Activated CD4-positive, alpha-beta T cell treated with anti-CD3 and anti-CD28 coated beads, Interleukin-2, amount 50 U/mL, for 16 hours (primary cell): ENCODE measurements at regions not wholly inside any gene's neighbourhood (a gene's known extent, or its start where the extent isn't known, plus 50 kb on each side); places are given as distances from the start of the nearest gene placed in this dataset.

Source experiments
- DNase-seq: peaks from one replicate; pipeline ENCODE4 v3.0.0-alpha.2; 2020

DNA sequence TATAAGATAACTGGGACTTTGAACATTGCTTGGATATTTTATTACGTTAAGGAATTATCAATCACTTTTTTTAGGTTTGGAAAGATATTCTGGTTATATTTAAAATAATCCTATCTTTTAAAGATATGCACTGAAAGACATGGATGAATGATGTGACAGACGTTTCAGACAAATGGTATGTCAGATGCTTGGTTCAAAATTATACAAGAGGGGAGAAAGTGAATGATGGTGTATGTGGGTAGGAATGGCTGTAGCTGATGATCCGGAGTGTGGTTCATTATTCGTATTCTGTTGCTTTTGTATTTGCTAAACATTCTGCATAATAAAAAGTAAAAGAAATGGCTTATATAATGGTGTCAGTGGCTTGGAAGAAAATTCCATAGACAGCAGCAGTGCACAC is 51.0 kb upstream of the SNRPB2 start:
- DNase-seq, result no peak

DNA sequence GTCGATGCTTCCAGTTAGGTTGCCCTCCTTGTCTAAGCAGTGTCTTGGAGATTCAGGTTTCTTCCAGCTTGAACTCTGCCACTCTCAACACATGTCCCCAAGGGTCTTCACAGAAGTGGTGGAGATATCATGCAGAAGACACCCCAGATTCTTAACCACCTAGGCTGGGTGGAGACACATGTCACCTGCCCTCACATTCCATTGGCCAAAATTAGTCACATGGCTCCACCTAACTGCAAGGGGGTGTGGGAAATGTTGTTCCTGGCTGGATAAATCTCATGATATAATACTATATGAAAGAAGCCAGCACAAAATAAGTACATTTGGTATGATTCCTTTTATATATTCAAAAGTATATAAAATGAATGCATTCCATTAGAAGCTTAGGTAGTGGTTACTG is 52.9 kb upstream of the SNRPB2 start:
- DNase-seq, result no peak

DNA sequence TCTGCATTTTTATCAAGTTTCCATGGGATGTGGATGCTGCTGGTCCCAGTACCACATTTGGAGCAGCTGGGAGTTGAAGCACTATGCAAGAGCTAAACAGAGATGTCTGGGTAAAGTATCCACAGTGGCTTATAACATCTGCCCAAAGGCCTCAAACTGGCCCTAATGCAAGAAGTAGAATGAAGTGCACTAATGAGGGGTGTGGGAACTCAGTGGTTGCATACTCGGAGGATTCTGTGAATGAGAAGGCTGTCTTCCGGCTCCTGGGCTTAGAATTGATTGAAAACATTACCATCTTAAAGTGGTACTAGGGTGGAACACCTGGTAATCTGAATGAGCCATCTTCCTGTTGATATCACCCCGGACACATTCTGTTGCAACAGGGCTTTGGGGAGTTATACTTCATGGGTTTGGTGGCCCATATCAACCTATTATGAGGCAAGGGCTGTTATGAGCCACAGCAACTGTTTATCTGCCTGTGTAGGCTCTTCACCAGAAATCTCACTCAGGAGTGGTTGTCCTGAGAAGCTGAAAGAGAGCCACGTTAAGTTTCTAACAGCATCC is 54.7 kb upstream of the SNRPB2 start:
- DNase-seq, result peak; percentile 67

DNA sequence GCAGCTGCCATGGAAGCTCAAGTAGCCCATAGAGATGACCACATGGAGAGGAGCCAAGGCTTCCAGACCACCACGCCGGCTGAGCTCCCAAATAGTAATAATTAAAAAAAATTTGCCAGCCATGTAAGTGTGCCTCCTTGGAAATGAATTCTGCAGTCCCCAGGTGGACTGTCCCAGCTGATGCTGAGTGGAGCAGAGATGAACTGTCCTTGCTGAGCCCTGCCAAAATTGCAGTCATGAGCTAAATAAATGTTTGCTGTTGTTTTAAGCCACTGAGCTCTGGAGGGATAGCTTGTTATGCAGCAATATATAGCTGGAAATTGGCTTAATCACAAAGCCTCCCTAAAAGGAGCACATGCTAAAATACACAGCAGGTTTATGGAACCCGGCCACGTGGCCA is 55.6 kb upstream of the SNRPB2 start:
- no peak for DNase-seq

DNA sequence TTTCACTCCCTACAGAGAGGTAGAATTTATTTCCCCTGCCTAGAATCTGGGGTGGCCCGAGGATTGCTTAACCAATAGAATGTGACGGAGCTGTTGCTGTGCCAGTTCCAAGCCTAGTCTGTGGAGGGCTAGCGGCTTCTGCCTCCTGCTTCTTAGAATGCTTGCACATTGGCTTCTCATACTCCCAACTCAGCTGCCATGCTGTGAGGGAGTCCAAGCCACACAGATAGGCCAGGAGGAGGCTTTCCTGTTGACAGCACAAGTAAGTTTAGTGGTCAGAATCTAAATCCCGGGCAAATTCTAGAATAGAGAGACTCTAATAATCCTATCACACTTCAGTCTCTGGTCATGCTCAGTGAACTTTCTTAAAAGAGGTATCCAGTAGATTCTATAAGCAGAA is 57.5 kb upstream of the SNRPB2 start:
- no peak for DNase-seq

DNA sequence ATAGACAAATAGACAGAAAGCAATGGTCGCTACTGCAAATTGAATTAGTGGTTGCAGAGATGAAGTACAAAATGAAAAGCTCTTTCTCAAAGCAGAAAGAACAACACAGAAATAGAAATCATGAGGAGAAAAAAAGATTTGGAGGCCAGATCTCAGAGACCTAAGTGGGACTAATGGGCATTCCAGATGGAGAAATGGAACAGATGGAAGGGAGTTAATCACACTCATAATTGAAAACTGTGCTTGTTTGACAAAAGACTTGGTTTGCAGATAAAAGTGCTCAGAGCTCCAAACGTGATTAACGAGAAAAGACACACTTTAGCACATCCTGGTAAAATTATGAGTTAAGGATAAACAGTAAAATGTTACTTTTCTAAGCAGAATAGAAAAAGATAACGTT is 58.1 kb upstream of the SNRPB2 start:
- no peak for DNase-seq

DNA sequence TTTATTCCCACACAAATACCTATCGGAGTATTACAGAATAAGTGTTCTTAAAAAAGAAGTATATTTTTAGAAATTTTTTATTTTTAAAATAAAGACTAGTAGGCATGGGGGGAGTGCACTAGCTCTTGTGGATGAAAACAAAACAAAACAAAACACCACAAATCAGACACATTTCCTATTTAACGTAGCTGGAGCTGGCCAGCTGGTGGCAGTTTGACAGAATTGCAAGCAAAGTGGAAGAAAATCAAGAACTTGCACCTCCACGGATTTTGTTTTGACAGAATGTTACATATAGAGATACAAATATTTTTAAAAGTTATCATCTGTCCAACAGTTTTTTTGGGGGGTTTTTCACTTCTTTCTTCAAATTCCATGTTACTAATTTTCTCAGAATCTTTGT is 63.6 kb upstream of the SNRPB2 start:
- no peak for DNase-seq

DNA sequence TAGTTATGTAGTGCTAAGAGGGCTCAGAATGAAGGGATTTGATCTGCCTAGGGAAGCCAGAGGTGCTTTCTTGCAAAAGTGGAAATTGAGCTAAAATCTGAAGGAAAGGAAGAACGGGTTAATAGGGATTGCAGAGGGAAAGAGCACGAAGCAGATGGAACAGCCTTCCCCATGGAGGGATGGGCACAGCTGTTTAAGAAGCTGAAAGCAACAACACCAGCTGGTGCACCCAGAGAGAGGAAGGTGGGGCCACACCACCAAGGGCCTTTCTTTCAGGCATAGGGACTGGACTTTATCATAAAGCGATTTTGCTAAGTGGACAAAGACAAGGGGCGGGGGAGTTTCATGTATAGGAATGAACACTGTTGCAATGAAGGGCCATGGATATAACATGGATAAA is 65.8 kb upstream of the SNRPB2 start:
- DNase-seq, result no peak

DNA sequence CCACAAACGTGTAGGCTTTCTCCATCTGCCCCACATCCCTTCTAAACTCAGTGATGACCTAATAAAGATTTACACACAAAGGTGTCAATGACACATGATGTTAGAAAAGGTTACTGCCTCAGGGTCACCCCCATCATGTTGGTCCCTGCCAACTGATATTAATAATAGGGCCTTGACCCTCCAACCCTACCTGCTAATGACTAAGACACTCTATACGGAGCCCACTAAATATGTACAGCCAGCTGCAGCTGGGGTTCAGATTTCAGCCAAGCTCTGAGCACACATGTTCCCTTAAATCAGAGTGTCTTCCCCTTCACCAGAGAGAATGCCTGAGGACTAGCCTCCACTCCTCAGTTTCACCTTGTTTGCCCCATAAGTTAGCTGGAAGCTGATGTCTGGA is 67.4 kb upstream of the SNRPB2 start:
- no peak for DNase-seq

DNA sequence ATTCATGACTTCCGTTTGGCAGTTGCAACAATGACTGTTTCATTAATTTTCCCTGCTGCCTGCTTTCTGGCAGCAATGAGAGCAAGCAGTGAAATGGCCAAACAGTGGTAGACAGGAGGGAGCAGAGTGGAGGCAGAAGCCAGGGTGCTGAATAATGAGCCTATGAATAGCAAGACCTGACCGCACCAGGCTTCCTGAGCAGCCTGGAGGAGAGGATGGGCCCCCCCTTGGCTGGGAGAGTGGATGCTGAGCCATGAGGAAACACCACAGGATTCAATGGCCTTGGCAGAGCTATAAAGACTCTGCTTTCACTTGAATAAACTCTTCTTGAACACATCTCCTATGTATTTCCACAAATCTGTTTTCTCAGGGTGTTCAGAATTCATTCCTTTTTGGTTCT is 68.1 kb upstream of the SNRPB2 start:
- no peak for DNase-seq

DNA sequence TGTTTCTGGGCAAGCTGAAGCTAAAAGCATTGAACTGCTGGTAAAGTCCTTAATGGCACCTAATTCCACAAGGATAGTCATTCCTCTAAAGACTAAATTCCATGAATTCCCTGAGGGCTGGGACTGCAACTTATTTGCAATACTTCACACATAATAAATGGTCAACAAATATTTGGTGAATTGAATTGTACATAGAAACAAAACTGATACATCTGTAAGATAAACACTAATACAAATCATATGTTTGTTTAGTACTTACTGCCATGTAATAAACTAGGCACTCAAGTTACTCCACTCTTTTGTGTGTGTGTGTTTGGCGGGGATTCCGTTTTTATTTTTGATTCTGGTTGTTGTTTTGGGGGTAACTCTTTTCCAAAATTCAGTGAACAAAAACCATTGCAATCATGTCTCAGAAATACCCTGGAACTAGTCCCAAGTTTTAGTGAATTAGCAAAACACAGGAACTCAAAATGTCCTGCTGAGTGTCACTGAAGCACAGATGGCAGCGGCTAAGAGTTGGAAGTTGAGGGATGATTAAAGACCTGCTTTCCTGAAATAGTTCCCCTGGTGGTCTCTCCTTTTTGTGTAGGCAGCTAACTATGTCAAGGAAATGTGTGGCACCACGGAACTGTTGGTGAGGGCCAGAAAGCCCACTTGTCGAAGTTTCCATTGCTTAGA is 74.8 kb upstream of the SNRPB2 start:
- no peak for DNase-seq

DNA sequence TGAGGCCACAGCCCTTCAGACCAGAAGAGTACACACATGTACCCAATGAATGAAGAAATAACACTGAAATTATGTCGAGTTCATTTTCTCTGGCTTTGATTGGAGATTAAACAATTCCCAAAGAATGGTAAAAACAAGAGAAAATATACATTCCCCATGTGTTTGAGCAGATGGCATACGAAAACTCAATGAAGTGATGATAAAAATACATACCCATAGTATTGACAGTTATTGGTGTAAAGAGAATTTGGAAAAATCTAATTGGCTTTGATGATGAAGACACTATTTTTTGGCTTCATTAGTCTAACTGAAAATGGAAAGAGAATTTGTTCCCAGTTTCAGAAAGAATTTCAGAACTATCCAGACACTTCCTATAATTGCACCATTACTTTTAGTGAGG is 76.6 kb upstream of the SNRPB2 start:
- DNase-seq, result no peak

DNA sequence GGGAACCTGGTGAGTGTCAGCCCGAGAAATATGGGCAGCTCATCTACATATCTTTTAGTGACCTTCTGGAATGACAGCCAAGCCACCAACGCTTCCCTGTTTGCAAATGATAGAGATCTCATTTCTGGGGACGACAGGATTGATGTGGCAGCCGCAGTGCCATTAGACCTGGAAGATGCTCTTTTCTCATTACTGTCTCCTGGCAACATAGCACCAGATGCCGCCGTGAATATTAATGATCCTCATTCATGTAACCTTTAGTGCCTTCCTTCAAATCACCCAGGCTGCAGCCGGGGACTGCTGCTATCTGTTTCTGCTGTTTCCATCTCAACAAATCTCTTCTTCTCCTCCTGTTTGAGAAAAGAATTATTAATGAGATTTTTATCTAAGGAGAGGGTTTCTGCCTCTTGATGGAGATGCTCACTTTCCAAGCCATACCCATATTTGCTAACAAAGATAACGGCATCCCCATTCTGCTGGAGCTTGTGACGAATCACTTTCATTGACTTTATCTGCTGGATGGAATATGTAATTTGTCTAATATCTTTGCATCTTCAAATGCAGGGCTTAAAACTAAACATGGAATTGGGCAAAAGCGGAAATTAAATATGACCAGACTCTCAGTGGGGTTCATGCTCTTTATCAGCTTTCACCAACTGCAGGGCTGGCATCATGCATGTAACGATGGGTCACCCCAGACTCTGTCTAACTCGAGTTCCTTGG is 74.8 kb upstream of the KIF16B start:
- no peak for DNase-seq

DNA sequence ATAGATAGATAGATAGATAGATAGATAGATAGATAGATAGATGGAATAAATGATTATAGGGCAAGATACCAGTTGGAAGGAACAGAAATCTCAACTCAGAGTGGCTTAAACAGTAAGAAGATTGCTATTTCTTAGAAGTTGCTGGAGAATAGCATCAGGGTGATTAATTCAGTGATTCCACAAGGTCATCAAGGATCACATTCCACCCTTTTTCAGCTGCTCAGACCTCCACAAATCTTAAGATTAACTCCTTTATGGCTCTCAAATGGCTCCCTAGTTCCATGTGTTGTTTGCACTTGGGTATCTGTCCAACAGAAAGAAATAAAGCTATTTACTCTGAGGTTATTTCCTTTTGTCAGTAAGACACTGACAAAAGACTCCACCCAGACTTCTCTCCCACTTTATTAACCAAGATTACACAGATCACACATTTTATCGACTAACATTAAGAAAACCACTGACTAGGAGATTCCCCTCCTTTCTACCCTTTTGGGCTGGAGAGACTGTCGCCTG is 68.3 kb upstream of the KIF16B start:
- DNase-seq, result no peak

DNA sequence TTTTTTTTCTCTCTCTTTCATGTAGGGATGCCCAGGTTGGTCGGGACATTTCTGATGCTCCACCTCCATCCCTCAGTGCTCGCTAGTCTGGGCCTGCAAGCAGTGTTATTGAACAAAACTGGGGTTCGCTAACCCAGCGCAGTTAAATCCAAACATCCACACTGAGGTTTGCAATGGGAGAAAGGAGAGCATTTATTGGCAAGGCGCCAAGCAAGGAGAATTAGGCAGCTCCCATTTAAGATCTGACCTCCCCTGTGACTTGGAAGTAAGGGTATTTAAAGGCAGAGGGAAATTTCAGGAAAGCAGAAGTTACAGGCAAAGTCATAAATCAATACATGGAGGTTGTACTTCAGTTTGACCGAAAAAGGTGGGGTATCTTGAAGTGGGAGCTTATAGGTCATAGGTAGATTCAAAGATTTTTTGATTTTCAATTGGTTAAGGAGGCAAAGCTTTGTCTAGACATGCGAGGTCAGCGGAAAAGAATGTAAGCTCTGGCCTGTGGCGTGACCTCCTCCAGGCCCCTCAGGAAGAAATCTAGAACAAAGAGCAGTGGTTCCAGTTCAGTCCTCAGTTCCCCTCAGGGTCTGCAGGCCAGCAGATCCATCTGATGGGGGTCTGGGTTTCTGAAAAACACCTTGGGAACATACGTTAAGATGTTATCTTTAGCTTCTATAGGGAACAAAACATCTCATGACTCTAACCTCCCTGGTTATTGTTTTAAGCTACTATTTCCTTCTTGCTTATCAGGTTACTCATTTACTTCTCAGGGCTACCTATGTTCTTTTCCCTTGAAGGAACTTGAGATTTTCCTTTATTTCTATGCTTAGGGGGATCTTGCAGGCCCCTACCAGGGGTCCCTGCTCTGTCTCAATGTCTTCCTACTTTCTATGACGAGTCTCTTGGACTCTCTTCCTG is 66.0 kb upstream of the KIF16B start:
- DNase-seq, result no peak

DNA sequence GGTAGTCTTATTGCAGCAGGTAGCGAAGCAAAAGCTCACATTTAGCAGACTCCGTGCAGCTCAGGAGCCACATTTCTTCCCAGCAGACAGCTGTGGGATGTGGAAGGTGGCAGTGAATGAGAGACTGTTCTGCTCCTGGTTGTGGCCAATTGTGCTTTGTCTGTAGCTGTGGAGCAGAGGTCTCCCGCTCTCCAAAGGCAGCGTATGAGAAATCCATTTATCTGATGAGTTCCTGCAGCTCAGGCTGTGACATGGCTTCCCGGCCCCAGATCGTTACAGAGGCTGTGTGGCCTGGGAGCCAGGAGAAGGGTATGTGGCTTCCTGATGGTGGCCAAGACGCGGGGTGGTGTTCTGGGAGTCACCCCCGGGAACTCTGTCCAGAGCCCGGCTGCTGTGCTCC is 64.5 kb upstream of the KIF16B start:
- no peak for DNase-seq

DNA sequence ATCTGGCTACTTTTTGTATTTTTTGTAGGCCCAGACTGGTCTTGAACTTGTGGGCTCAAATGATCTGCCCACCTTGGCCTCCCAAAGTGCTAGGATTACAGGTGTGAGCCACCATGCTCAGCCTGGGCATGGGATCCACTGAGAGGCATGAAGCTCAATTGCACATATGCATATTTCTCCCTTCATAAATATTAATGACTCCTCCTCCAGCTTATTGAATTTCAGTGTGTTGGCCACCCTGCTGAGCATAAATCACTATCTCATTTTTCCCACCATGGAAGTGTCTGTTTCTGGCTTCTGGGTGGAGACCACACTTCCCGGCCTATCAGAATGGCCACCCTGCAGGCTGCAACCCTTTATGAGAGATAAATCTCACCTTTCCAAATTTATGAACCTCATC is 53.6 kb upstream of the KIF16B start:
- DNase-seq, result no peak

DNA sequence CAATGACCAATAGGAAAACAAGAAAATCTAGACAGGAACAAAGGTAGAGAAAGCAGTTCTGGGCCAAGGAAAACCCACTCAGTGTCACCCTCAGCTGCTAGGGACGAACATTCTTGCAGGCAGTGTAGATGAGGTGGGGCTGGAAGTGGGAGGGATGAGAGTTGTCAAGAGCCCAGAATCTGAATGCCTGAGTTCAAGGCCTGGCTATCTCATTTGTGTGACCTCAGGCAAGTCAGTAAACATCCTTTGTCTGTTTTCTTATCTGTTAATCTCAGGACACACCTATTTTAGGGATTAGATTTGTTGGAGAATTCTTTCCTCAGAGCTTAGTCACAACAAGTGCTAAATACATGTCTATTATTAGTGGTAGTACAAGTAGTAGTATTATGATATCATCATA is 50.9 kb upstream of the KIF16B start:
- no peak for DNase-seq
